Body of pancreas (tissue), 4 donors: ENCODE measurements at regions not wholly inside any gene's neighbourhood (a gene's known extent, or its start where the extent isn't known, plus 50 kb on each side); places are given as distances from the start of the nearest gene placed in this dataset.
"Not testable (repeated sequence)": the region's sequence is repeated elsewhere in the genome, so short reads cannot be mapped to it uniquely, and the experiment has no call there.

ENCODE experiments used
- ATAC-seq: fragments of 150-250 bp; one replicate; pipeline ENCODE4 v1.9.1; 2016
- DNase-seq, 4 donors: peaks; one replicate each; pipeline ENCODE4 v3.0.0-alpha.2; 2019
- H3K27ac ChIP-seq, 4 donors: fragments of 200-600 bp; sonication (generic); 1 replicate in 3 of 4; 2 replicates in 1 of 4; pipeline versions ENCODE4 v1.5.1 to v1.6.1; 2016 to 2019; ENCODE audit warnings: mild to moderate bottlenecking in 1 of 4, mixed read lengths in 1 of 4, moderate library complexity in 1 of 4
- H3K27me3 ChIP-seq, 2 donors: fragments of 200-600 bp; sonication (generic); one replicate each; pipeline ENCODE4 v1.6.0; 2016; ENCODE audit warnings: mild to moderate bottlenecking in 1 of 2
- H3K36me3 ChIP-seq, 2 donors: fragments of 200-600 bp; sonication (generic); replicated peaks in 1 of 2; 2 replicates each; pipeline ENCODE4 v1.5.1; 2016; ENCODE audit warnings: low read depth in 2 of 2; ENCODE audit not compliant: insufficient read depth in 1 of 2
- H3K4me1 ChIP-seq: fragments of 200-600 bp; sonication (generic); one replicate; pipeline ENCODE4 v1.6.0; 2016
- H3K4me3 ChIP-seq, 2 donors: fragments of 200-600 bp; sonication (generic); 1 replicate in 1 of 2; 2 replicates in 1 of 2; pipeline ENCODE4 v1.5.1; 2016 to 2019
- H3K9me3 ChIP-seq, 3 donors: fragments of 200-600 bp; sonication (generic); 1 replicate in 2 of 3; 2 replicates in 1 of 3; pipeline ENCODE4 v1.5.1; 2016
- CTCF ChIP-seq, 7 experiments: fragments of 450-650 bp in 4 of 7; fragments of 200-600 bp in 3 of 7; sonication (generic) in 3 of 7; IDR thresholded peaks; one replicate each; pipeline ENCODE4 v1.5.1; 2016 to 2019; ENCODE audit warnings: antibody characterized with exemption in 7 of 7
- POLR2A ChIP-seq, 3 donors: fragments of 450-650 bp; IDR thresholded peaks; one replicate each; pipeline ENCODE4 v1.6.1; 2016; ENCODE audit warnings: antibody characterized with exemption in 3 of 3, mild to moderate bottlenecking in 2 of 3
- WGBS, 2 donors: methylation state at CpG; one replicate each; pipeline ENCODE4 v1.1.5; 2017; 5-methylcytosine and 5-hydroxymethylcytosine counted together
- intact Hi-C: fragments of 100-400 bp; cut with DNase I; formaldehyde crosslinking; loops from one replicate; pipeline ENCODE4 v1.15.1; 2023

- intact Hi-C loops = no loop called here
- WGBS, 2 donors = 61 to 70% methylated on average over 2 of the region's 2 CpGs
- DNase-seq (no peak), ATAC-seq (no peak)
- Histone ChIP-seq H3K4me3 (no peak overlapping the region), H3K9me3 (no peaks in the 10 kb centered on the region), H3K4me1 (no peaks in the 10 kb centered on the region), H3K27ac (no peak overlapping the region), H3K27me3 (no peaks in the 10 kb centered on the region), H3K36me3 (no peaks in the 10 kb centered on the region)
- no peak for TF ChIP-seq CTCF (IDR thresholded peaks at IDR 0.05)
Observed at GRCh38 chr11:106524436-106524835, 447.0 kb downstream of the AASDHPPT start.

DNA sequence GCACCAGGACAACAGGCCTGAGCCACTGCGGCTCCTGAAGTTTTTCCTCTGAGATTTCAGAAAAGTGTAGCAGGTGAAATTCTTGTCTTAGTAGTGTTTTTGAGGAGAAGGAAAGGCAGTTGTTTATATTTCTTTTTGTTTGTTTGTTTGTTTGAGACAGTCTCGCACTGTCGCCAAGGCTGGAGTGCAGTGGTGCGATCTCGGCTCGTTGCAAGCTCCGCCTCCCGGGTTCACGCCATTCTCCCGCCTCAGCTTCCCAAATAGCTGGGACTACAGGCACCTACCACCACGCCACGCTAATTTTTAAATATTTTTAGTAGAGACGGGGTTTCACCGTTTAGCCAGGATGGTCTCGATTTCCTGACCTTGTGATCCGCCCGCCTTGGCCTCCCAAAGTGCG lies 454.2 kb downstream of the AASDHPPT start:
- H3K9me3 ChIP-seq, H3K36me3 ChIP-seq, H3K27ac ChIP-seq, DNase-seq, ATAC-seq, H3K27me3 ChIP-seq, H3K4me1 ChIP-seq, intact Hi-C loops, H3K4me3 ChIP-seq: not testable (repeated sequence)
- WGBS, 2 donors = 91% methylated on average over 18 of the region's 18 CpGs

DNA sequence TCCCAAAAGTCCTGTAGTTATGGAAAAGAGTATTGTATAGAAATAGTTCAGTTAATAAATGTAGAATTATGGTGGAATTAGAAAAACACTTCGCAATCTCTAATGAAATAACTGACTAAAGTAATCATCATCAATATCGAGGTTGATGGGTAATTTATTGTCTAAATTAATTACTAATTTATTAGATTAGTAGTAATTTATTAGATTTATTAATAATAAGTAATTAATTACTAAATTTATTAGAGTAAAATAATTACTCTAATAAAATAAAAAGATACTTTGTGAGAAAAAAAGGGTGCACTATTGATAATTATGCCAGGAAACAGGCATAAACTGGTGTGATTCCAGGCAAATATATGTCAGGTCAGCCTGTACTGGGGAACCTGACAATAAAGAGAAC lies 455.6 kb downstream of the AASDHPPT start:
- H3K27me3 ChIP-seq = no peaks in the 10 kb centered on the region
- ATAC-seq (no peak), DNase-seq (no peak)
- H3K27ac ChIP-seq = no peak overlapping the region
- TF ChIP-seq CTCF (IDR thresholded peaks at IDR 0.05) (no peak), POLR2A (IDR thresholded peaks at IDR 0.05) (no peak)
- no peak overlapping the region for H3K4me3 ChIP-seq
- intact Hi-C loops = no loop called here
- no peaks in the 10 kb centered on the region for H3K4me1 ChIP-seq
- H3K9me3 ChIP-seq = no peaks in the 10 kb centered on the region
- 79 to 84% methylated on average over 2 of the region's 2 CpGs for WGBS, 2 donors
- no peaks in the 10 kb centered on the region for H3K36me3 ChIP-seq

- intact Hi-C loops = no loop called here
- no peak overlapping the region for H3K4me3 ChIP-seq
- no peaks in the 10 kb centered on the region for H3K4me1 ChIP-seq
- no peak for TF ChIP-seq CTCF (IDR thresholded peaks at IDR 0.05)
- no peak for TF ChIP-seq POLR2A (IDR thresholded peaks at IDR 0.05)
- H3K27me3 ChIP-seq = no peaks in the 10 kb centered on the region
- ATAC-seq (no peak), DNase-seq (no peak)
- no peak overlapping the region for H3K27ac ChIP-seq
- 83 to 87% methylated on average over 5 of the region's 5 CpGs for WGBS, 2 donors
- no peaks in the 10 kb centered on the region for H3K9me3 ChIP-seq
- no peaks in the 10 kb centered on the region for H3K36me3 ChIP-seq
Observed at GRCh38 chr11:106540001-106540400, 462.5 kb downstream of the AASDHPPT start.

DNA sequence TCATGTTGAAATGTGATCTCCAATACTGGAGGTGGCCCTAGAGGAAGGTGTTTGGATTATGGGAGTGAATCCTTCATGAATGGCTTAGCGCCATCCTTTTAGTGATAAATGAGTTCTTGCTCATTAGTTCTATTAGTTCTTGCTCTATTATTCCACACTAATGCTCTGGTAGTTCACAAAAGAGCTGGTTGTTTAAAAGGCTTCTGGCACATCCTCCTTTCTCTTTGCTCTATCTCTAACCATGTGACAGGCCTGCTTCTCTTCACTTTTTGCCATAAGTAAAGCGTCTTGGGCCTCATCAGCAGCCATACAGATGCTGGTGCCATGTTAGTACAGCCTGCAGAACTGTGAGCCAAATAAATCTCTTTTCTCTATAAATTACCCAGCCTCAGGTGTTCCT lies 469.9 kb downstream of the GUCY1A2 start:
- WGBS, 2 donors = 86 to 98% methylated on average over 2 of the region's 2 CpGs
- no peaks in the 10 kb centered on the region for H3K27me3 ChIP-seq
- no peaks in the 10 kb centered on the region for H3K4me1 ChIP-seq
- TF ChIP-seq CTCF (IDR thresholded peaks at IDR 0.05) = no peak
- TF ChIP-seq POLR2A (IDR thresholded peaks at IDR 0.05) = no peak
- DNase-seq (no peak), ATAC-seq (no peak)
- H3K36me3 ChIP-seq = no peaks in the 10 kb centered on the region
- H3K27ac ChIP-seq = no peak overlapping the region
- no peak overlapping the region for H3K4me3 ChIP-seq
- intact Hi-C loops = no loop called here
- H3K9me3 ChIP-seq = peaks cover 0 to 14% (median 0%) of the 10 kb centered on the region in 3 donors
